Esophagus muscularis mucosa (tissue), 4 donors: ENCODE measurements at regions not wholly inside any gene's neighbourhood (a gene's known extent, or its start where the extent isn't known, plus 50 kb on each side); places are given as distances from the start of the nearest gene placed in this dataset.
"Not testable (repeated sequence)": the region's sequence is repeated elsewhere in the genome, so short reads cannot be mapped to it uniquely, and the experiment has no call there.

Experiments used
- EP300 ChIP-seq: sonication (generic); formaldehyde crosslinking; IDR thresholded peaks from one replicate; pipeline ENCODE4 v1.6.1; 2017; ENCODE audit warnings: antibody characterized with exemption
- POLR2A ChIP-seq: fragments of 450-650 bp; IDR thresholded peaks from one replicate; pipeline ENCODE4 v1.6.1; 2017; ENCODE audit warnings: antibody characterized with exemption, moderate library complexity, mild to moderate bottlenecking, low read depth
- TF ChIP-seq, protein P1 (sequence below), 3 experiments: fragments of 200-600 bp in 2 of 3; fragments of 450-650 bp in 1 of 3; sonication (generic) in 2 of 3; IDR thresholded peaks; one replicate each; pipeline ENCODE4 v1.5.1; 2017 to 2019; ENCODE audit warnings: antibody characterized with exemption in 3 of 3, mild to moderate bottlenecking in 2 of 3, moderate library complexity in 1 of 3

DNA sequence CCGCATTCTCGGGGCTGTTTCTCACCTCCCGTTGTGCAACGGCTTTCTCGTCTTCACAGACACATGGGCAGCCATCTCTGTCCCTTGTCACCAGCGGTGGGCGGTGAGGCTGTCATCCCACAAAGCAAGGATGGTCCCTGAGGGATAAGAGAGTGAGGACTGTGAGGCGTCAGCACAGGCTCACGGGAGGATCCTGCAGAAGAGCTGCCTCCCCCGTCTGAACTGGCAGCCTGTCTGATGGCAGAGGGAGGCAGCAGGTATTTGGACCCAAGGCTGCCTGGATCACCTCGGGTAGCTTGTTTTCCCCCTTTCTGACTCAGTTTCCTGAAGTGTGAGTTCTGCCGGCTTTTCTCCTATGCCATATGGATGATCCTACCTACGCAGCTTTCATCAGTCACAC lies 208.8 kb downstream of the LAT start:
- TF ChIP-seq, protein P1, sequence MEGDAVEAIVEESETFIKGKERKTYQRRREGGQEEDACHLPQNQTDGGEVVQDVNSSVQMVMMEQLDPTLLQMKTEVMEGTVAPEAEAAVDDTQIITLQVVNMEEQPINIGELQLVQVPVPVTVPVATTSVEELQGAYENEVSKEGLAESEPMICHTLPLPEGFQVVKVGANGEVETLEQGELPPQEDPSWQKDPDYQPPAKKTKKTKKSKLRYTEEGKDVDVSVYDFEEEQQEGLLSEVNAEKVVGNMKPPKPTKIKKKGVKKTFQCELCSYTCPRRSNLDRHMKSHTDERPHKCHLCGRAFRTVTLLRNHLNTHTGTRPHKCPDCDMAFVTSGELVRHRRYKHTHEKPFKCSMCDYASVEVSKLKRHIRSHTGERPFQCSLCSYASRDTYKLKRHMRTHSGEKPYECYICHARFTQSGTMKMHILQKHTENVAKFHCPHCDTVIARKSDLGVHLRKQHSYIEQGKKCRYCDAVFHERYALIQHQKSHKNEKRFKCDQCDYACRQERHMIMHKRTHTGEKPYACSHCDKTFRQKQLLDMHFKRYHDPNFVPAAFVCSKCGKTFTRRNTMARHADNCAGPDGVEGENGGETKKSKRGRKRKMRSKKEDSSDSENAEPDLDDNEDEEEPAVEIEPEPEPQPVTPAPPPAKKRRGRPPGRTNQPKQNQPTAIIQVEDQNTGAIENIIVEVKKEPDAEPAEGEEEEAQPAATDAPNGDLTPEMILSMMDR (IDR thresholded peaks at IDR 0.05) = not testable (repeated sequence)
- not testable (repeated sequence) for TF ChIP-seq POLR2A, EP300
